ENCODE measurements at regions not wholly inside any gene's neighbourhood (a gene's known extent, or its start where the extent isn't known, plus 50 kb on each side); places are given as distances from the start of the nearest gene placed in this dataset.

- Histone ChIP-seq H3K4me1 (ENCODE audit: insufficient read depth, low read length, poor library complexity, severe bottlenecking) (no peaks in the 10 kb centered on the region), H3K27me3 (replicated peaks; ENCODE audit: insufficient read depth, low read depth, low read length, poor library complexity) (peaks cover 8% of the 10 kb centered on the region), H3K27ac (ENCODE audit: low read depth, low read length, poor library complexity, severe bottlenecking) (no peak overlapping the region), H3K4me3 (ENCODE audit: low read depth, low read length, poor library complexity, severe bottlenecking) (no peak overlapping the region), H3K36me3 (ENCODE audit: insufficient read depth, low read length, poor library complexity, severe bottlenecking) (no peaks in the 10 kb centered on the region), H3K9me3 (ENCODE audit: low read depth, low read length, poor library complexity, severe bottlenecking) (no peaks in the 10 kb centered on the region)
- POLR2A ChIA-PET (ENCODE audit: low non-redundant PET): no interaction called here
- BruUV-seq (replicated peaks): no TSS peak
- intact Hi-C loops (cut with micrococcal nuclease; ENCODE audit: unreplicated experiment): no loop called here
- DNase-seq (ENCODE audit: low spot score): no peak
- CTCF ChIA-PET: no interaction called here
- TF ChIP-seq EZH2 (IDR thresholded peaks at IDR 0.05; ENCODE audit: borderline replicate concordance, low read depth, low read length, poor library complexity, severe bottlenecking) (no peak), CTCF (conservative IDR thresholded peaks at IDR 0.05; ENCODE audit: low read depth, low read length) (no peak)
These were observed 501.8 kb upstream of the SULF2 start for GRCh38 chr20:48287021-48287494.

- peaks cover 7% of the 10 kb centered on the region for H3K27me3 ChIP-seq (replicated peaks; ENCODE audit: insufficient read depth, low read depth, low read length, poor library complexity)
- no peaks in the 10 kb centered on the region for H3K4me1 ChIP-seq (ENCODE audit: insufficient read depth, low read length, poor library complexity, severe bottlenecking)
- no peak overlapping the region for H3K27ac ChIP-seq (ENCODE audit: low read depth, low read length, poor library complexity, severe bottlenecking)
- intact Hi-C loops (cut with micrococcal nuclease; ENCODE audit: unreplicated experiment): no loop called here
- DNase-seq (ENCODE audit: low spot score): no peak
- ChIA-PET POLR2A (ENCODE audit: low non-redundant PET) (no interaction called here), CTCF (no interaction called here)
- no peak overlapping the region for H3K4me3 ChIP-seq (ENCODE audit: low read depth, low read length, poor library complexity, severe bottlenecking)
- no TSS peak for BruUV-seq (replicated peaks)
- H3K9me3 ChIP-seq (ENCODE audit: low read depth, low read length, poor library complexity, severe bottlenecking): no peaks in the 10 kb centered on the region
- H3K36me3 ChIP-seq (ENCODE audit: insufficient read depth, low read length, poor library complexity, severe bottlenecking): no peaks in the 10 kb centered on the region
- no peak for TF ChIP-seq EZH2 (IDR thresholded peaks at IDR 0.05; ENCODE audit: borderline replicate concordance, low read depth, low read length, poor library complexity, severe bottlenecking)
These were observed 501.3 kb upstream of the SULF2 start for GRCh38 chr20:48286601-48287000.

- H3K4me1 ChIP-seq (ENCODE audit: insufficient read depth, low read length, poor library complexity, severe bottlenecking): no peaks in the 10 kb centered on the region
- ChIA-PET CTCF (no interaction called here), POLR2A (ENCODE audit: low non-redundant PET) (no interaction called here)
- no TSS peak for BruUV-seq (replicated peaks)
- no peaks in the 10 kb centered on the region for H3K9me3 ChIP-seq (ENCODE audit: low read depth, low read length, poor library complexity, severe bottlenecking)
- no peak for TF ChIP-seq CTCF (conservative IDR thresholded peaks at IDR 0.05; ENCODE audit: low read depth, low read length)
- TF ChIP-seq EZH2 (IDR thresholded peaks at IDR 0.05; ENCODE audit: borderline replicate concordance, low read depth, low read length, poor library complexity, severe bottlenecking): no peak
- H3K27ac ChIP-seq (ENCODE audit: low read depth, low read length, poor library complexity, severe bottlenecking): no peak overlapping the region
- intact Hi-C loops (cut with micrococcal nuclease; ENCODE audit: unreplicated experiment): no loop called here
- no peaks in the 10 kb centered on the region for H3K36me3 ChIP-seq (ENCODE audit: insufficient read depth, low read length, poor library complexity, severe bottlenecking)
- DNase-seq (ENCODE audit: low spot score): no peak
- no peaks in the 10 kb centered on the region for H3K27me3 ChIP-seq (replicated peaks; ENCODE audit: insufficient read depth, low read depth, low read length, poor library complexity)
- H3K4me3 ChIP-seq (ENCODE audit: low read depth, low read length, poor library complexity, severe bottlenecking): no peak overlapping the region
These were observed 500.4 kb upstream of the SULF2 start for GRCh38 chr20:48285656-48286055.

- TF ChIP-seq EZH2 (IDR thresholded peaks at IDR 0.05; ENCODE audit: borderline replicate concordance, low read depth, low read length, poor library complexity, severe bottlenecking) (no peak), CTCF (conservative IDR thresholded peaks at IDR 0.05; ENCODE audit: low read depth, low read length) (no peak)
- no peaks in the 10 kb centered on the region for H3K4me1 ChIP-seq (ENCODE audit: insufficient read depth, low read length, poor library complexity, severe bottlenecking)
- no peak overlapping the region for H3K27ac ChIP-seq (ENCODE audit: low read depth, low read length, poor library complexity, severe bottlenecking)
- CTCF ChIA-PET: no interaction called here
- no peaks in the 10 kb centered on the region for H3K27me3 ChIP-seq (replicated peaks; ENCODE audit: insufficient read depth, low read depth, low read length, poor library complexity)
- intact Hi-C loops (cut with micrococcal nuclease; ENCODE audit: unreplicated experiment): no loop called here
- no TSS peak for BruUV-seq (replicated peaks)
- DNase-seq (ENCODE audit: low spot score): no peak
- no peaks in the 10 kb centered on the region for H3K36me3 ChIP-seq (ENCODE audit: insufficient read depth, low read length, poor library complexity, severe bottlenecking)
- POLR2A ChIA-PET (ENCODE audit: low non-redundant PET): no interaction called here
- H3K9me3 ChIP-seq (ENCODE audit: low read depth, low read length, poor library complexity, severe bottlenecking): no peaks in the 10 kb centered on the region
- H3K4me3 ChIP-seq (ENCODE audit: low read depth, low read length, poor library complexity, severe bottlenecking): no peak overlapping the region
These were observed 499.6 kb upstream of the SULF2 start for GRCh38 chr20:48284837-48285236.

Measured in A673 (cell line).